ENCODE measurements at regions not wholly inside any gene's neighbourhood (a gene's known extent, or its start where the extent isn't known, plus 50 kb on each side); places are given as distances from the start of the nearest gene placed in this dataset.

DNA sequence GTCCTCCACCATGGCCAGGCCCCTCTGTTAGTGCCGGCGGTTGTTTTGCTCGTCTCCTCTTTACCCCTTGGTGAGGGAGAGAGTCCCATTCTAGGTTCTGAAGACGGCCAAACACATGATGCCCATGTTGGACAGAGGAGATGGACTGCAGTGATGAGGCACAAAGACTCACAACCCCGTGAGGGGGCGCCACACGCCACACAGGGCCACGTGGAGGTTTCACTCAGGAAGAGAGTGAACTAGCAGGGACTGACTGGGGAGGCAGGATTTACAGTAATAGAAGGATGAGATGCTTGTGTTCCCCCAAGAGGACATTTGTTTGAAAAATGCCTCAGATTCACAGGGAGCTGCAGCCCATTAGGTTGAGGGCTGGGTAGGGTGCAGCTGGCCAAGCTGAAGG, 655.3 kb upstream of the FRG1 start:
- TF ChIP-seq, protein P1, sequence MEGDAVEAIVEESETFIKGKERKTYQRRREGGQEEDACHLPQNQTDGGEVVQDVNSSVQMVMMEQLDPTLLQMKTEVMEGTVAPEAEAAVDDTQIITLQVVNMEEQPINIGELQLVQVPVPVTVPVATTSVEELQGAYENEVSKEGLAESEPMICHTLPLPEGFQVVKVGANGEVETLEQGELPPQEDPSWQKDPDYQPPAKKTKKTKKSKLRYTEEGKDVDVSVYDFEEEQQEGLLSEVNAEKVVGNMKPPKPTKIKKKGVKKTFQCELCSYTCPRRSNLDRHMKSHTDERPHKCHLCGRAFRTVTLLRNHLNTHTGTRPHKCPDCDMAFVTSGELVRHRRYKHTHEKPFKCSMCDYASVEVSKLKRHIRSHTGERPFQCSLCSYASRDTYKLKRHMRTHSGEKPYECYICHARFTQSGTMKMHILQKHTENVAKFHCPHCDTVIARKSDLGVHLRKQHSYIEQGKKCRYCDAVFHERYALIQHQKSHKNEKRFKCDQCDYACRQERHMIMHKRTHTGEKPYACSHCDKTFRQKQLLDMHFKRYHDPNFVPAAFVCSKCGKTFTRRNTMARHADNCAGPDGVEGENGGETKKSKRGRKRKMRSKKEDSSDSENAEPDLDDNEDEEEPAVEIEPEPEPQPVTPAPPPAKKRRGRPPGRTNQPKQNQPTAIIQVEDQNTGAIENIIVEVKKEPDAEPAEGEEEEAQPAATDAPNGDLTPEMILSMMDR (conservative IDR thresholded peaks at IDR 0.05; ENCODE audit: low read depth, low read length) = no peak
- TF ChIP-seq POLR2A (IDR thresholded peaks at IDR 0.05; ENCODE audit: low read depth, low read length) (no peak), RFX5 (IDR thresholded peaks at IDR 0.05; ENCODE audit: low read depth, low read length) (no peak), SMC3 (IDR thresholded peaks at IDR 0.05; ENCODE audit: low read depth, low read length) (no peak), RCOR1 (IDR thresholded peaks at IDR 0.05; ENCODE audit: insufficient replicate concordance, low read length) (no peak), MAFK (IDR thresholded peaks at IDR 0.05; ENCODE audit: low read depth, low read length) (no peak), MAZ (IDR thresholded peaks at IDR 0.05; ENCODE audit: borderline replicate concordance, low read depth, low read length) (no peak), BHLHE40 (IDR thresholded peaks at IDR 0.05; ENCODE audit: low read depth, low read length) (no peak), MXI1 (IDR thresholded peaks at IDR 0.05; ENCODE audit: borderline replicate concordance, low read depth, low read length) (no peak), CEBPB (IDR thresholded peaks at IDR 0.05; ENCODE audit: low read depth, low read length) (no peak), RAD21 (IDR thresholded peaks at IDR 0.05; ENCODE audit: low read length) (no peak), CHD1 (IDR thresholded peaks at IDR 0.05; ENCODE audit: low read depth, low read length) (no peak)
- TF ChIP-seq, protein P2, sequence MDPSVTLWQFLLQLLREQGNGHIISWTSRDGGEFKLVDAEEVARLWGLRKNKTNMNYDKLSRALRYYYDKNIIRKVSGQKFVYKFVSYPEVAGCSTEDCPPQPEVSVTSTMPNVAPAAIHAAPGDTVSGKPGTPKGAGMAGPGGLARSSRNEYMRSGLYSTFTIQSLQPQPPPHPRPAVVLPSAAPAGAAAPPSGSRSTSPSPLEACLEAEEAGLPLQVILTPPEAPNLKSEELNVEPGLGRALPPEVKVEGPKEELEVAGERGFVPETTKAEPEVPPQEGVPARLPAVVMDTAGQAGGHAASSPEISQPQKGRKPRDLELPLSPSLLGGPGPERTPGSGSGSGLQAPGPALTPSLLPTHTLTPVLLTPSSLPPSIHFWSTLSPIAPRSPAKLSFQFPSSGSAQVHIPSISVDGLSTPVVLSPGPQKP (IDR thresholded peaks at IDR 0.05; ENCODE audit: borderline replicate concordance, low read depth, low read length) = no peak
- TF ChIP-seq, protein P3, sequence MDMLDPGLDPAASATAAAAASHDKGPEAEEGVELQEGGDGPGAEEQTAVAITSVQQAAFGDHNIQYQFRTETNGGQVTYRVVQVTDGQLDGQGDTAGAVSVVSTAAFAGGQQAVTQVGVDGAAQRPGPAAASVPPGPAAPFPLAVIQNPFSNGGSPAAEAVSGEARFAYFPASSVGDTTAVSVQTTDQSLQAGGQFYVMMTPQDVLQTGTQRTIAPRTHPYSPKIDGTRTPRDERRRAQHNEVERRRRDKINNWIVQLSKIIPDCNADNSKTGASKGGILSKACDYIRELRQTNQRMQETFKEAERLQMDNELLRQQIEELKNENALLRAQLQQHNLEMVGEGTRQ (IDR thresholded peaks at IDR 0.05; ENCODE audit: low read depth, low read length) = no peak

Measured in IMR-90 (cell line).